Cardiac fibroblast (primary cell): ENCODE measurements at regions not wholly inside any gene's neighbourhood (a gene's known extent, or its start where the extent isn't known, plus 50 kb on each side); places are given as distances from the start of the nearest gene placed in this dataset.

Experiments used
- DNase-seq, 2 donors: peaks; one replicate each; pipeline versions ENCODE4 v3.0.0 to v3.0.0-alpha.2; 2010; ENCODE audit warnings: low read depth in 2 of 2
- H3K4me3 ChIP-seq, 2 donors: replicated peaks in 1 of 2; 1 replicate in 1 of 2; 2 replicates in 1 of 2; pipeline ENCODE4 v1.5.1; 2011; ENCODE audit warnings: low read depth in 2 of 2, low read length in 2 of 2, mild to moderate bottlenecking in 2 of 2, moderate library complexity in 1 of 2
- CTCF ChIP-seq: IDR thresholded peaks from one replicate; pipeline ENCODE4 v1.5.1; 2011; ENCODE audit warnings: low read depth, mild to moderate bottlenecking, low read length, inconsistent platforms

GRCh38 chr1:29993950-29994349 lies 729.4 kb downstream of the MATN1 start:
- H3K4me3 ChIP-seq = no peak overlapping the region
- no peak for TF ChIP-seq CTCF
- DNase-seq = no peak

GRCh38 chr1:29991815-29992214 lies 731.6 kb downstream of the MATN1 start:
- DNase-seq = no peak

GRCh38 chr1:29991025-29991424 lies 732.4 kb downstream of the MATN1 start:
- no peak for TF ChIP-seq CTCF
- no peak overlapping the region for H3K4me3 ChIP-seq
- DNase-seq = no peak

More at GRCh38 chr1:29991815-29992214, 731.6 kb downstream of the MATN1 start:
- no peak for TF ChIP-seq CTCF
- H3K4me3 ChIP-seq = no peak overlapping the region

- no peak for DNase-seq
- no peak overlapping the region for H3K4me3 ChIP-seq
- TF ChIP-seq CTCF = no peak
Observed at GRCh38 chr1:29990304-29990703, 733.1 kb downstream of the MATN1 start.

- DNase-seq = no peak
- no peak overlapping the region for H3K4me3 ChIP-seq
- no peak for TF ChIP-seq CTCF
Observed at GRCh38 chr1:29986986-29987385, 736.4 kb downstream of the MATN1 start.

- no peak overlapping the region for H3K4me3 ChIP-seq
- TF ChIP-seq CTCF = no peak
- DNase-seq = no peak
Observed at GRCh38 chr1:29985606-29985945, 737.8 kb downstream of the MATN1 start.

GRCh38 chr1:29984862-29985605 lies 738.4 kb downstream of the MATN1 start:
- no peak overlapping the region for H3K4me3 ChIP-seq
- no peak for DNase-seq
- TF ChIP-seq CTCF = no peak
